ENCODE measurements at regions not wholly inside any gene's neighbourhood (a gene's known extent, or its start where the extent isn't known, plus 50 kb on each side); places are given as distances from the start of the nearest gene placed in this dataset.
"Not testable (repeated sequence)": the region's sequence is repeated elsewhere in the genome, so short reads cannot be mapped to it uniquely, and the experiment has no call there.

GRCh38 chrX:55874807-55875206, 157.3 kb downstream of the RRAGB start (continued):
- TF ChIP-seq, protein P1, sequence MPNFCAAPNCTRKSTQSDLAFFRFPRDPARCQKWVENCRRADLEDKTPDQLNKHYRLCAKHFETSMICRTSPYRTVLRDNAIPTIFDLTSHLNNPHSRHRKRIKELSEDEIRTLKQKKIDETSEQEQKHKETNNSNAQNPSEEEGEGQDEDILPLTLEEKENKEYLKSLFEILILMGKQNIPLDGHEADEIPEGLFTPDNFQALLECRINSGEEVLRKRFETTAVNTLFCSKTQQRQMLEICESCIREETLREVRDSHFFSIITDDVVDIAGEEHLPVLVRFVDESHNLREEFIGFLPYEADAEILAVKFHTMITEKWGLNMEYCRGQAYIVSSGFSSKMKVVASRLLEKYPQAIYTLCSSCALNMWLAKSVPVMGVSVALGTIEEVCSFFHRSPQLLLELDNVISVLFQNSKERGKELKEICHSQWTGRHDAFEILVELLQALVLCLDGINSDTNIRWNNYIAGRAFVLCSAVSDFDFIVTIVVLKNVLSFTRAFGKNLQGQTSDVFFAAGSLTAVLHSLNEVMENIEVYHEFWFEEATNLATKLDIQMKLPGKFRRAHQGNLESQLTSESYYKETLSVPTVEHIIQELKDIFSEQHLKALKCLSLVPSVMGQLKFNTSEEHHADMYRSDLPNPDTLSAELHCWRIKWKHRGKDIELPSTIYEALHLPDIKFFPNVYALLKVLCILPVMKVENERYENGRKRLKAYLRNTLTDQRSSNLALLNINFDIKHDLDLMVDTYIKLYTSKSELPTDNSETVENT (CRISPR knock-in tag; IDR thresholded peaks at IDR 0.05): no peak
- TF ChIP-seq NELFE (IDR thresholded peaks at IDR 0.05; ENCODE audit: insufficient read depth, insufficient read length) (no peak), TRIM25 (IDR thresholded peaks at IDR 0.05; ENCODE audit: borderline replicate concordance) (no peak), HNRNPLL (IDR thresholded peaks at IDR 0.05; ENCODE audit: low read depth, low read length, poor library complexity, severe bottlenecking) (no peak), COPS2 (conservative IDR thresholded peaks at IDR 0.05) (no peak), SAFB2 (IDR thresholded peaks at IDR 0.05; ENCODE audit: borderline replicate concordance, low read depth, low read length, severe bottlenecking) (no peak), KLF13 (tag; IDR thresholded peaks at IDR 0.05; ENCODE audit: borderline replicate concordance, low read depth) (no peak), ZNF584 (CRISPR knock-in tag; IDR thresholded peaks at IDR 0.05; ENCODE audit: low read depth) (no peak)

- H3K4me1 ChIP-seq (replicated peaks in 1 of 2; ENCODE audit: control insufficient read depth in 2 of 2, insufficient read depth in 2 of 2, low read length in 2 of 2); H3K27me3 ChIP-seq (ENCODE audit: control insufficient read depth in 2 of 2, insufficient read depth in 2 of 2, low read length in 2 of 2); H2AFZ ChIP-seq (ENCODE audit: low read depth, low read length); FAIRE-seq; intact Hi-C loops (cut with micrococcal nuclease); H3K27ac ChIP-seq (ENCODE audit: extremely low read depth, low read depth, low read length); DNase-seq (ENCODE audit: extremely low read depth in 1 of 4, low spot score in 3 of 4); H3K4me3 ChIP-seq; H3K4me2 ChIP-seq (ENCODE audit: insufficient read depth, low read length); POLR2A ChIA-PET; CTCF ChIA-PET (ENCODE audit: low intra/inter-chr PET ratio); H4K20me1 ChIP-seq (replicated peaks; ENCODE audit: control insufficient read depth, insufficient read depth, low read length); H3K9ac ChIP-seq (ENCODE audit: insufficient read depth in 1 of 2, low read depth in 2 of 2, low read length in 2 of 2); H3K36me3 ChIP-seq (ENCODE audit: control insufficient read depth, insufficient read depth, low read length); H3K9me3 ChIP-seq (replicated peaks; ENCODE audit: control insufficient read depth, insufficient read depth, low read depth, low read length); H3K79me2 ChIP-seq (ENCODE audit: control insufficient read depth, insufficient read depth, low read length); ATAC-seq; H3K9me1 ChIP-seq (ENCODE audit: control insufficient read depth, insufficient read depth, low read length); BruUV-seq (replicated peaks); in situ Hi-C loops (cut with MboI): not testable (repeated sequence)
- 0% methylated on average over 4 of the region's 4 CpGs for WGBS (ENCODE audit: insufficient coverage, low coverage, missing lambda C conversion rate)
These were observed 166.0 kb downstream of the RRAGB start for GRCh38 chrX:55883541-55883940.

Measured in K562 (cell line).